ENCODE measurements at regions not wholly inside any gene's neighbourhood (a gene's known extent, or its start where the extent isn't known, plus 50 kb on each side); places are given as distances from the start of the nearest gene placed in this dataset.

DNA sequence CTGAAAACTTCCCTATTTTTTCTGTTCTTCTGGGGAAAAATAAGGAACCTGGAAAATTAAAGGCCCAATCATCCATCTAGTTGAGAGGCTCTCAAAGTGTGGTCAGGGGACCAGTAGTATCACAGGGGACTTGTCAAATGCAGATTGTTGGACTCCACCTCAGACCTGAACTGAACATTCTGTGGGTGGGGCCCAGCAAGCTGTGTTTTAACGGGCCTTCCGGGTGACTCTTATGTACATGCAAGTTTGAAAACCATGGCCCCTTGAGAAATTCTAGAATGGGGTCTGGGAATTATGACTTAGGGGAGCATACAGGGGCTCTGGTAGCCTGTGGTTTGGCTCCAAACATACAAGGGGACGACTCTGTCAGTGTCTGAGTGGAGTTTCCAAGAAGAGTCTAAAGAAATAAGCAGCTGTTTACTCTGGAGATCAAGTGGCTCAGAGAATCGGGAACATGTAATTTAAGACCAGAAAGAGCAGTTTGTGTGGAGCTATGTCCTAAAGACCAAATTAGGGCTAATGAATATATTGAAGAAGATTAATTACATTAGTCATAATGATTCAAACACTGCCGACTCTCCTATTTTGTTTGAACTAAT, 177.4 kb downstream of the SLC28A3 start:
- TF ChIP-seq CTCF (IDR thresholded peaks at IDR 0.05) (no peak), POLR2A (IDR thresholded peaks at IDR 0.05) (no peak)
